ENCODE measurements at regions not wholly inside any gene's neighbourhood (a gene's known extent, or its start where the extent isn't known, plus 50 kb on each side); places are given as distances from the start of the nearest gene placed in this dataset.

DNA sequence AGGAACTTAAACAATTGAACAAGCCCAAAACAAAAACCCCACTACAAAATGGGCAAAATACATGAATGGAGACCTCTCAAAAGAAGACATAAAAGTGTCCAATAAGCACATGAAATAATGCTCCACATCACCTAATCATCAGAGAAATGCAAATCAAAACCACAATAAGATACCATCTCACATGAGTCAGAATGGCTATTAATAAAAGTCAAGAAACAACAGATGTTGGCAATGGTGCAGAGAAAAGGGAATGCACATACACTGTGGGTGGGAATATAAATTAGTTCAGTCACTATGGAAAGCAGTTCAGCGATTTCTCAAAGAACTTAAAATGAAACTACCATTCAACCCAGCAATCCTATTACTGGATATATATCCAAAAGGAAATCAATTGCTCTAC is 337.4 kb upstream of the GRIA1 start (continued):
- TF ChIP-seq, protein P1, sequence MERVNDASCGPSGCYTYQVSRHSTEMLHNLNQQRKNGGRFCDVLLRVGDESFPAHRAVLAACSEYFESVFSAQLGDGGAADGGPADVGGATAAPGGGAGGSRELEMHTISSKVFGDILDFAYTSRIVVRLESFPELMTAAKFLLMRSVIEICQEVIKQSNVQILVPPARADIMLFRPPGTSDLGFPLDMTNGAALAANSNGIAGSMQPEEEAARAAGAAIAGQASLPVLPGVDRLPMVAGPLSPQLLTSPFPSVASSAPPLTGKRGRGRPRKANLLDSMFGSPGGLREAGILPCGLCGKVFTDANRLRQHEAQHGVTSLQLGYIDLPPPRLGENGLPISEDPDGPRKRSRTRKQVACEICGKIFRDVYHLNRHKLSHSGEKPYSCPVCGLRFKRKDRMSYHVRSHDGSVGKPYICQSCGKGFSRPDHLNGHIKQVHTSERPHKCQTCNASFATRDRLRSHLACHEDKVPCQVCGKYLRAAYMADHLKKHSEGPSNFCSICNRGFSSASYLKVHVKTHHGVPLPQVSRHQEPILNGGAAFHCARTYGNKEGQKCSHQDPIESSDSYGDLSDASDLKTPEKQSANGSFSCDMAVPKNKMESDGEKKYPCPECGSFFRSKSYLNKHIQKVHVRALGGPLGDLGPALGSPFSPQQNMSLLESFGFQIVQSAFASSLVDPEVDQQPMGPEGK (CRISPR knock-in tag; IDR thresholded peaks at IDR 0.05; ENCODE audit: borderline replicate concordance), result no peak

DNA sequence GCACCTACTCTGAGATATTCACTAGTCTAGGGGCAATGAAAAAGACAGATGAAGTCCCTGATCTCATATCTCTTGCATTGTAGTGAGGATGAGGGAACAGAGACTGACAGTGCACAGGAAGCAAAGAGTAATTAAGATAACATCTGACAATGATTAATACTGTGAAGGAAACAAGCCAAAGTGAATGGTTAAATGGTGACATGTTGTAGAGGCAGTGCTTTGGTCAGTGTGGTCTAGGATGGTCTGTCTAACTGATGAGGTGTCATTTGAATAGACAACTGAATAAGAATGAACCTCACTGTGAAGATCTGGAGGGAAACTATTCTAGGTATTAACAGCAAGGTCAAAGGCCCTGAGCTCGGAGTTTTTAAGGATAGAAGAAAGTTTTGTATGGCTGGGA is 333.3 kb upstream of the GRIA1 start:
- ATAC-seq, result no peak
- TF ChIP-seq BACH2 (CRISPR knock-in tag; IDR thresholded peaks at IDR 0.05; ENCODE audit: borderline replicate concordance) (no peak), ZNF565 (CRISPR knock-in tag; conservative IDR thresholded peaks at IDR 0.05; ENCODE audit: low read depth) (no peak), ISL1 (CRISPR knock-in tag; IDR thresholded peaks at IDR 0.05) (no peak), ZFP3 (CRISPR knock-in tag; IDR thresholded peaks at IDR 0.05) (no peak), ZNF8 (CRISPR knock-in tag; IDR thresholded peaks at IDR 0.05) (no peak), TCF4 (CRISPR knock-in tag; IDR thresholded peaks at IDR 0.05; ENCODE audit: borderline replicate concordance) (no peak)
- TF ChIP-seq, protein P1 (CRISPR knock-in tag; IDR thresholded peaks at IDR 0.05; ENCODE audit: borderline replicate concordance), result no peak
- TF ChIP-seq, protein P2, sequence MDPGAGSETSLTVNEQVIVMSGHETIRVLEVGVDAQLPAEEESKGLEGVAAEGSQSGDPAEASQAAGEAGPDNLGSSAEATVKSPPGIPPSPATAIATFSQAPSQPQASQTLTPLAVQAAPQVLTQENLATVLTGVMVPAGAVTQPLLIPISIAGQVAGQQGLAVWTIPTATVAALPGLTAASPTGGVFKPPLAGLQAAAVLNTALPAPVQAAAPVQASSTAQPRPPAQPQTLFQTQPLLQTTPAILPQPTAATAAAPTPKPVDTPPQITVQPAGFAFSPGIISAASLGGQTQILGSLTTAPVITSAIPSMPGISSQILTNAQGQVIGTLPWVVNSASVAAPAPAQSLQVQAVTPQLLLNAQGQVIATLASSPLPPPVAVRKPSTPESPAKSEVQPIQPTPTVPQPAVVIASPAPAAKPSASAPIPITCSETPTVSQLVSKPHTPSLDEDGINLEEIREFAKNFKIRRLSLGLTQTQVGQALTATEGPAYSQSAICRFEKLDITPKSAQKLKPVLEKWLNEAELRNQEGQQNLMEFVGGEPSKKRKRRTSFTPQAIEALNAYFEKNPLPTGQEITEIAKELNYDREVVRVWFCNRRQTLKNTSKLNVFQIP (CRISPR knock-in tag; IDR thresholded peaks at IDR 0.05; ENCODE audit: borderline replicate concordance, low read depth), result no peak

DNA sequence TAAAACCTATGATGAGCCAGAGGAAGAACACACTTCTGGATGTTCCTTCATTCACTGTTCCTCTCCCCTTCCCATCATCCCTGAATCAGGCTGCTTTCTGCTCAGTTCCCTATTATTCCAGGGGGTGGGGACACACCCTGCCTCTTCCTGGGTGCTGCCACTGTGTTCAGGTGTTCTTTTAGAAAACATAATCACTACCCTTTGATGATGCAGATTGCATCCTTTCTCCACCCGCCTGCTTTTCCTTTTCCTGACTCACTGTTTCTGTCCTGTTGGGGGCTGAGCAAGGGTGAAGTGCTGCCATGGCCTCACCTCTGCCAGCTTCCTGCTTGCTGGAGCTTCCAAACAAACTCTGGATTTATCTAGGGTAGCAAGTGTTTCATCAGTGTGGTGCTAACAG is 331.9 kb upstream of the GRIA1 start:
- no peak for ATAC-seq
- no peak for TF ChIP-seq ZFP30 (CRISPR knock-in tag; IDR thresholded peaks at IDR 0.05)
- TF ChIP-seq RARB (CRISPR knock-in tag; IDR thresholded peaks at IDR 0.05), result no peak
- TF ChIP-seq, protein P3, sequence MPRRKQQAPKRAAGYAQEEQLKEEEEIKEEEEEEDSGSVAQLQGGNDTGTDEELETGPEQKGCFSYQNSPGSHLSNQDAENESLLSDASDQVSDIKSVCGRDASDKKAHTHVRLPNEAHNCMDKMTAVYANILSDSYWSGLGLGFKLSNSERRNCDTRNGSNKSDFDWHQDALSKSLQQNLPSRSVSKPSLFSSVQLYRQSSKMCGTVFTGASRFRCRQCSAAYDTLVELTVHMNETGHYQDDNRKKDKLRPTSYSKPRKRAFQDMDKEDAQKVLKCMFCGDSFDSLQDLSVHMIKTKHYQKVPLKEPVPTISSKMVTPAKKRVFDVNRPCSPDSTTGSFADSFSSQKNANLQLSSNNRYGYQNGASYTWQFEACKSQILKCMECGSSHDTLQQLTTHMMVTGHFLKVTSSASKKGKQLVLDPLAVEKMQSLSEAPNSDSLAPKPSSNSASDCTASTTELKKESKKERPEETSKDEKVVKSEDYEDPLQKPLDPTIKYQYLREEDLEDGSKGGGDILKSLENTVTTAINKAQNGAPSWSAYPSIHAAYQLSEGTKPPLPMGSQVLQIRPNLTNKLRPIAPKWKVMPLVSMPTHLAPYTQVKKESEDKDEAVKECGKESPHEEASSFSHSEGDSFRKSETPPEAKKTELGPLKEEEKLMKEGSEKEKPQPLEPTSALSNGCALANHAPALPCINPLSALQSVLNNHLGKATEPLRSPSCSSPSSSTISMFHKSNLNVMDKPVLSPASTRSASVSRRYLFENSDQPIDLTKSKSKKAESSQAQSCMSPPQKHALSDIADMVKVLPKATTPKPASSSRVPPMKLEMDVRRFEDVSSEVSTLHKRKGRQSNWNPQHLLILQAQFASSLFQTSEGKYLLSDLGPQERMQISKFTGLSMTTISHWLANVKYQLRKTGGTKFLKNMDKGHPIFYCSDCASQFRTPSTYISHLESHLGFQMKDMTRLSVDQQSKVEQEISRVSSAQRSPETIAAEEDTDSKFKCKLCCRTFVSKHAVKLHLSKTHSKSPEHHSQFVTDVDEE (CRISPR knock-in tag; IDR thresholded peaks at IDR 0.05), result no peak
- no peak for TF ChIP-seq CSDC2 (CRISPR knock-in tag; IDR thresholded peaks at IDR 0.05)

DNA sequence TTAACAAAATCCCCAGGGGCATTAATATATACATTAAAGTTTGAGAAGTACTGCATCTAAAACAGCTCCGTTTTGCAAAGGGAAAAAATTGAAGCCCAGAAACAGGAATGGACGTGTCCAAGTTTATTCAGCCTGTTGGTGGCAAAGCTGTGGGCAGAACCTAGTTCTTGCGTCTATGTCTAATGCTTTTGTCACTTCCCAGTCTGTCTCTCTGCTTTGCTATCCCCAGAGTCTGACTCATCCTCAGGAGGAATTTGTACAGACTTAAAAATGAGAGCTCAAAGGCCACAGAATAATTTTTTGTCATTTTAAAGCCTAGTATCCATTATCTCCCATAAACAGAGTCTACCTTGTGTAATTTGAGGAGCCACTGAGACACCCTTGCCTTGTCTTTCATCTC is 330.9 kb upstream of the GRIA1 start:
- ATAC-seq, result no peak
- no peak for TF ChIP-seq TCF4 (CRISPR knock-in tag; IDR thresholded peaks at IDR 0.05; ENCODE audit: borderline replicate concordance)
- TF ChIP-seq, protein P3 (CRISPR knock-in tag; IDR thresholded peaks at IDR 0.05), result no peak
- TF ChIP-seq RARB (CRISPR knock-in tag; IDR thresholded peaks at IDR 0.05), result no peak
- TF ChIP-seq ZFP30 (CRISPR knock-in tag; IDR thresholded peaks at IDR 0.05), result no peak
- no peak for TF ChIP-seq ZC3H10 (CRISPR knock-in tag; IDR thresholded peaks at IDR 0.05)
- no peak for TF ChIP-seq CSDC2 (CRISPR knock-in tag; IDR thresholded peaks at IDR 0.05)
- TF ChIP-seq ZFP3 (CRISPR knock-in tag; IDR thresholded peaks at IDR 0.05), result no peak
- no peak for TF ChIP-seq BACH2 (CRISPR knock-in tag; IDR thresholded peaks at IDR 0.05; ENCODE audit: borderline replicate concordance)
- TF ChIP-seq ARNTL (CRISPR knock-in tag; IDR thresholded peaks at IDR 0.05; ENCODE audit: borderline replicate concordance, low read depth), result no peak
- TF ChIP-seq, protein P1 (CRISPR knock-in tag; IDR thresholded peaks at IDR 0.05; ENCODE audit: borderline replicate concordance), result no peak
- TF ChIP-seq GLIS3 (CRISPR knock-in tag; IDR thresholded peaks at IDR 0.05), result no peak
- TF ChIP-seq OSR1 (CRISPR knock-in tag; IDR thresholded peaks at IDR 0.05), result no peak
- no peak for TF ChIP-seq ESRRG (CRISPR knock-in tag; IDR thresholded peaks at IDR 0.05)
- no peak for TF ChIP-seq ZNF8 (CRISPR knock-in tag; IDR thresholded peaks at IDR 0.05)
- TF ChIP-seq ISL1 (CRISPR knock-in tag; IDR thresholded peaks at IDR 0.05), result no peak
- TF ChIP-seq, protein P4, sequence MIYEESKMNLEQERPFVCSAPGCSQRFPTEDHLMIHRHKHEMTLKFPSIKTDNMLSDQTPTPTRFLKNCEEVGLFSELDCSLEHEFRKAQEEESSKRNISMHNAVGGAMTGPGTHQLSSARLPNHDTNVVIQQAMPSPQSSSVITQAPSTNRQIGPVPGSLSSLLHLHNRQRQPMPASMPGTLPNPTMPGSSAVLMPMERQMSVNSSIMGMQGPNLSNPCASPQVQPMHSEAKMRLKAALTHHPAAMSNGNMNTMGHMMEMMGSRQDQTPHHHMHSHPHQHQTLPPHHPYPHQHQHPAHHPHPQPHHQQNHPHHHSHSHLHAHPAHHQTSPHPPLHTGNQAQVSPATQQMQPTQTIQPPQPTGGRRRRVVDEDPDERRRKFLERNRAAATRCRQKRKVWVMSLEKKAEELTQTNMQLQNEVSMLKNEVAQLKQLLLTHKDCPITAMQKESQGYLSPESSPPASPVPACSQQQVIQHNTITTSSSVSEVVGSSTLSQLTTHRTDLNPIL (CRISPR knock-in tag; IDR thresholded peaks at IDR 0.05; ENCODE audit: low read depth), result no peak
- TF ChIP-seq TOX (CRISPR knock-in tag; IDR thresholded peaks at IDR 0.05; ENCODE audit: borderline replicate concordance), result no peak
